ENCODE measurements at regions not wholly inside any gene's neighbourhood (a gene's known extent, or its start where the extent isn't known, plus 50 kb on each side); places are given as distances from the start of the nearest gene placed in this dataset.
"Not testable (repeated sequence)": the region's sequence is repeated elsewhere in the genome, so short reads cannot be mapped to it uniquely, and the experiment has no call there.

DNA sequence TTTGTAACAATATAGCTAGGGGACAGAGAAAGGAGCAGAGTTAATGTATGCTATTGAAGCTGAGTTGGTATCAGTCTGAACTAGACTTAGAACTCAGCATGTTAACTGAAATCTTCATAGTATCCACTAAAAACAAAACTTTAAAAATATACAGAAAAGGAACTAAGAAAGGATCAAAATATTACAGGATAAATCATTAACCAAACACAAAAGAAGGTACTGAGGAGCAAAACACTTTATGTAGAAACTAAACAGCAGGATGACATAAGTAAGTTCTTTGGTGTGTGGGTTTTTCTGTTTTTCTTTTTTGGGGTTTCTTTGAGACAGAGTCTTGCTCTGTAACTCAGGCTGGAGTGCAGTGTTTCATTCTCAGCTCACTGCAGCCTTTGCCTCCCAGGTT lies 55.1 kb upstream of the AGAP9 start:
- H3K27me3 ChIP-seq (ENCODE audit: insufficient read depth, low read length, poor library complexity, severe bottlenecking); POLR2A ChIA-PET: not testable (repeated sequence)

More for the DNA sequence above, 55.1 kb upstream of the AGAP9 start:
- H3K4me1 ChIP-seq (ENCODE audit: insufficient read depth, low read length); H3K36me3 ChIP-seq (ENCODE audit: insufficient read depth, low read length); H3K4me3 Mint-ChIP-seq; H3K9me3 Mint-ChIP-seq; CTCF ChIA-PET; H3K27me3 Mint-ChIP-seq; H3K4me3 ChIP-seq (ENCODE audit: low read length); H3K27ac ChIP-seq (ENCODE audit: low read depth, low read length); H3K9me3 ChIP-seq (ENCODE audit: low read length); DNase-seq; H3K4me1 Mint-ChIP-seq; H3K36me3 Mint-ChIP-seq; H3K27ac Mint-ChIP-seq: not testable (repeated sequence)

Measured in CD8-positive, alpha-beta memory T cell (primary cell).